Retinal pigment epithelial cell (primary cell): ENCODE measurements at regions not wholly inside any gene's neighbourhood (a gene's known extent, or its start where the extent isn't known, plus 50 kb on each side); places are given as distances from the start of the nearest gene placed in this dataset.
"Not testable (repeated sequence)": the region's sequence is repeated elsewhere in the genome, so short reads cannot be mapped to it uniquely, and the experiment has no call there.

Experiments used
- DNase-seq: peaks from one replicate; pipeline ENCODE4 v3.0.0-alpha.2; 2010; ENCODE audit warnings: low read depth
- H3K4me3 ChIP-seq: 2 replicates; pipeline ENCODE4 v1.5.1; 2011; ENCODE audit warnings: mild to moderate bottlenecking, low read length, control low read depth, moderate library complexity
- TF ChIP-seq, protein P1 (sequence below): conservative IDR thresholded peaks from 2 replicates; pipeline ENCODE4 v1.5.1; 2011; ENCODE audit warnings: low read depth, low read length, control low read depth, inconsistent platforms

DNA sequence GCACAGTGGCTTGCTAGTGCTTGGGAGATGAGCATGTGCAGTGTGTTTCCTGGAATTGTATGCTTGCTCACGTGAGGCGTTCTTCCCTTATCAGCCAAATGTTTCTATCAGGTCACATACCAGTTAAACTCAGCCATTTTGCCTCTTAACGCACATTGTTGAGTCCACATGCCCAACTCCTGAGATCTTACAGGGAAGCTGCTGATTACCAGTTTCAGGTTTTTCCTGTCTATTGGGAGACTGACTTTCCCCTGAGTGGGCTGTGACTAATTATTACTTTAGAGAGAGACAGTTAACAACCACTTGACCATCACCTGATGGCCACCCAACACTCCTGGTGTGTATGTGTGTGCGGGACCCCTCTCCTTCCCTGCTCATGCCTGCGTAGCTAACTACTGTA, 161.3 kb upstream of the PTGFR start:
- no peak overlapping the region for H3K4me3 ChIP-seq
- TF ChIP-seq, protein P1, sequence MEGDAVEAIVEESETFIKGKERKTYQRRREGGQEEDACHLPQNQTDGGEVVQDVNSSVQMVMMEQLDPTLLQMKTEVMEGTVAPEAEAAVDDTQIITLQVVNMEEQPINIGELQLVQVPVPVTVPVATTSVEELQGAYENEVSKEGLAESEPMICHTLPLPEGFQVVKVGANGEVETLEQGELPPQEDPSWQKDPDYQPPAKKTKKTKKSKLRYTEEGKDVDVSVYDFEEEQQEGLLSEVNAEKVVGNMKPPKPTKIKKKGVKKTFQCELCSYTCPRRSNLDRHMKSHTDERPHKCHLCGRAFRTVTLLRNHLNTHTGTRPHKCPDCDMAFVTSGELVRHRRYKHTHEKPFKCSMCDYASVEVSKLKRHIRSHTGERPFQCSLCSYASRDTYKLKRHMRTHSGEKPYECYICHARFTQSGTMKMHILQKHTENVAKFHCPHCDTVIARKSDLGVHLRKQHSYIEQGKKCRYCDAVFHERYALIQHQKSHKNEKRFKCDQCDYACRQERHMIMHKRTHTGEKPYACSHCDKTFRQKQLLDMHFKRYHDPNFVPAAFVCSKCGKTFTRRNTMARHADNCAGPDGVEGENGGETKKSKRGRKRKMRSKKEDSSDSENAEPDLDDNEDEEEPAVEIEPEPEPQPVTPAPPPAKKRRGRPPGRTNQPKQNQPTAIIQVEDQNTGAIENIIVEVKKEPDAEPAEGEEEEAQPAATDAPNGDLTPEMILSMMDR = no peak
- DNase-seq = no peak

DNA sequence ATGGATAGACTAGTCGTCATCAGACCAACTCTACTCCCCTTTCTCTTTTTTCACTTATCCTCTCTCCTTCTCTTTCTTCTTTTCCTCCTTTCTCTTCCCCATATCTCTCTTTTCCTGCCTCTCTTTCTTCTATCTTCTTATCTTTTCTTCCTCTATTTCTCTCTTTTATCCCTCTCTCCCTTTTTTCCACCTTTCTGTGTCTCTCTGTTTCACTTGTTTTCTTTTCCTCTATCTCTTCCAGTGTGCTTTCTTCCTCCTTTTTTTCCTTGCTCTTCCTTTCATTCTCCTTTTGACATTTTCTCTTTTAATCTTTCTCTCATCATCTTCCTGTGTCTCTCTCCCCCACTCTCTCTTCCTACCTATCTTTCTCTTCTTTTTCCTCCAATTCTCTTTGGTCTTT, 159.0 kb upstream of the PTGFR start:
- TF ChIP-seq, protein P1 = no peak
- DNase-seq = no peak
- no peak overlapping the region for H3K4me3 ChIP-seq

- H3K4me3 ChIP-seq = no peak overlapping the region
- DNase-seq = no peak
- TF ChIP-seq, protein P1 = peak; percentile 86
Measured at GRCh38 chr1:78333502-78333901, 157.3 kb upstream of the PTGFR start.

DNA sequence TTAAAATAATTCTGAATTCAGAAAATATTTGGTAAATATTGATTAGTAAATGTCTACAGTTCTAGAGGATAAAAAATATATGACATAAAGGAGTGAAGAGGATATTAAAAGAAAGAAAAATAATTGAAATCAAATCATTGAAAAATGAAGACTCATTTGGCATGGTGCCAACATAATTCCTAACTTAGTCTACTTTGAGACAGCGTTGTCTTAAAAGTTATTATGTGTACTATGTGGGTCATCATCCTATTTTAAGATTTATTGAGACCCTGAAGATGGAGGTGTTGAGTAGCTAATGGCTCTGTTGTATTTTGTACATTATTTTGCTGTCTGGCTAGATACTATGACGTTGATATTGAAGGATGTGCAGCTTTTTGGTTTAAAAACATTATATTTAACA, 156.7 kb upstream of the PTGFR start:
- H3K4me3 ChIP-seq = no peak overlapping the region
- DNase-seq = no peak
- TF ChIP-seq, protein P1 = no peak

- no peak overlapping the region for H3K4me3 ChIP-seq
- TF ChIP-seq, protein P1 = no peak
- DNase-seq = no peak
Measured at GRCh38 chr1:78334952-78335351, 155.8 kb upstream of the PTGFR start.

DNA sequence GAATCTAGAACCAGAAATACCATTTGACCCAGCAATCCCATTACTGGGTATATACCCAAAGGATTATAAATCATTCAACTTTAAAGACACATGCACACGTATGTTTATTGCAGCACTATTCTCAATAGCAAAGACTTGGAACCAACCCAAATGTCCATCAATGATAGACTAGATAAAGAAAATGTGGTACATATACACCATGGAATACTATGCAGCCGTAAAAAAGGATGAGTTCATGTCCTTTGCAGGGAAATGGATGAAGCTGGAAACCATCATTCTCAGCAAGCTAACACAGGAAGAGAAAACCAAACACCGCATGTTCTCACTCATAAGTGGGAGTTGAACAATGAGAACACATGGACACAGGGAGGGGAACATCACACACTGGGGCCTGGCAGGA, 154.0 kb upstream of the PTGFR start:
- DNase-seq, H3K4me3 ChIP-seq: not testable (repeated sequence)

DNA sequence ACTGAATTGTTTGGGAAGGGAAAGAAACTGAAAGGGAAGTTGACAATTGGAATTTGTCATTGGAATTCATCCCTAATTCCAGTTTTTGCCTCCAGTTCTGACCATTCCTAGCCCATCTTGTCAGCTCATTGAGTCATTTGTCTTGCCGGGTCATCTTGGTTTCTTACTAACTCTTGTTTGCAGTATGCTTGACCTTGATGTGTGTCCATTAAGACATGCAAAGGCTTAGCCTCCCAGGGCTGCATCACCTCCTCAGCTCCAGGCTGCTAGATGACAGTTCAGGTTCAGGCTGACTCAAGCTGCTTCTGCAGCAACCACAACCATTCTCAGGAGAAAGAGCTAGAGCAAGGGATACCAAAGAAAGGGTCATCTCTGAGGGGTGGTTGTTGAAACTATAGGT, 151.3 kb upstream of the PTGFR start:
- no peak for DNase-seq
- no peak overlapping the region for H3K4me3 ChIP-seq
- TF ChIP-seq, protein P1 = no peak

DNA sequence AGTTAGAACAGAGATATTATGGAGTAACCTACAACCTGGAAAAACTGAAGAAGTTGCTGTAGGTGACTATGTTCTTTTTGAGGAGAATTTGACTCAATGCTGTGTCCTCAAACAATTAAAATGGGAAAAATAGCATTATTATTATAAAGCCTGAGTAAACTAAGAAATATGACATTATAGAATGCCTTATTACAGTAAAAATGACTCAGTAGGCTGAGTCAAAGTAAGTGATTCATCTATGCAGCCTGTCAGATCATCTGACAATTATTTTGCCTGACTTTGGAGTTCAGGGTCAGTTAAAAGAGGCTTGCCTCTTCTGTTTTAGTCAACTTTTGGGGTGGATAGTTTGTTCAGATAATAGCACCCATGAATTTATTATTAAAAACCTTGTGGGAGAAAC, 150.8 kb upstream of the PTGFR start:
- TF ChIP-seq, protein P1 = no peak
- no peak overlapping the region for H3K4me3 ChIP-seq
- DNase-seq = peak; percentile 30
